HG03196 (cell line): ENCODE measurements at regions not wholly inside any gene's neighbourhood (a gene's known extent, or its start where the extent isn't known, plus 50 kb on each side); places are given as distances from the start of the nearest gene placed in this dataset.

ENCODE experiments used
- ATAC-seq: cut with Tn5 transposase; IDR thresholded peaks from one replicate; pipeline ENCODE4 v1.9.1; 2021; ENCODE audit not compliant: unreplicated experiment

GRCh38 chr18:67710639-67711038, 194.1 kb upstream of the DSEL start:
- no peak for ATAC-seq

GRCh38 chr18:67705748-67706147, 189.2 kb upstream of the DSEL start:
- ATAC-seq: no peak

- no peak for ATAC-seq
Measured at GRCh38 chr18:67695684-67696083, 179.2 kb upstream of the DSEL start.

GRCh38 chr18:67694787-67695186, 178.3 kb upstream of the DSEL start:
- no peak for ATAC-seq

DNA sequence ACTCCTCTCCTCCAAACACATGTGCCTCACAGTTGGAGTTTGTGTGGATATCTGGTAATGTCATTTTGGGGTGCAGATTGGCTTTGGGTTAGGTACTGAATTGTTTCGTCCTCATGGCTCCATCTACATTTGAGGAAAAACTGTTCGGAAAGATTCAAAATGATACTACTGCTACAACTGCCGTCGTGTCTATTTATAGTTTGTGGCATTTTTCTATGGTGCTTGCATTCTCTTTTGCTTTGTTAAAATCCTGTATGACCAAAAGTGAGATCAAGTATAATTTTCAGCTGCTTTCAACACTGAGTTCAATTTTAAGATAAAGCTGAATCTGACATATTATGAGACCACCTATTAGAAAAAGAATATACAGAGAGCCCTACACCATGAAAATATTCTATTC, 176.3 kb upstream of the DSEL start:
- ATAC-seq: no peak

GRCh38 chr18:67682516-67682915, 166.0 kb upstream of the DSEL start:
- no peak for ATAC-seq

- ATAC-seq: no peak
Measured at GRCh38 chr18:67677489-67677888, 161.0 kb upstream of the DSEL start.

DNA sequence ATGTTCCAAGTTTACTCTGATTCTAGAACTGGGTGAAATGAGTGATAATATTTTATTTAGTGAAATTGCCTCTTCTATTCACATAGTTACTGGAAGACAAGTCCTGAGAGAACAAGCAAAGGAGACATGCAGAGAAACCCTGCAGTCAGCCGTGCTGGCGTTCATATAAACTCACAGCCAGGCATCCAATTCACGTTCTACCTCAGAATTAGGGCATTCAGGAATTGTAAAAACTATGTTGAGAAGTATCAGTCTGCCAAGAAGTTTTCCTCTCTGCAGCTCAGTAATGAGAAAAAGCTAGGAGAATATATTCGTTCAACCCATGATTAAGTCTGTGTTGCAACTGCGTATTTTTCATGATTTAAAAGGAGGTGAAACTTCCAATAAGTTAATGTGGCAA, 156.2 kb upstream of the DSEL start:
- no peak for ATAC-seq

GRCh38 chr18:67672155-67672554, 155.6 kb upstream of the DSEL start:
- ATAC-seq: no peak

DNA sequence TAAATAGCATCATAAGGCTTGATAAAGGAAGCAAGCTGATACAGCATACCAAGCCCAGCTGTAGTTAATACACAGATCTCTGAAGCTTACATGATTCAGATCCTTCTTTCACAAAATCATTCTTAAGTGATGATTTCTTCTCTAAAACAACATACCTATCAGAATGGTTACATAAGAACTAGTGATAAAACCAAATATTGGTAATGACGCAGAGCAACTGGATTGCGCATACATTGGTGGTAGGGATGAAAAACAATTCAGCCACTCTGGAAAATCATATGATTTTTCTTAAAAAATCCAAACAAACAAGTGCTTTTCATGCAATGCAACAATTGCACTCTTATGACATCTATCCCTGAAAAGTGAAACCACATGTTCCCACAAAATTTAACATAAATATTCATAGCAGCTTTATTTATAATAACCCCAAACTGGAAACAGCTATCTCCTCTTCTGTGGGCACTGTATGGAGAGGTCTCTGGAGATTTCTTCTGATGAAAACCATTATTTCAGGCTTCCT, 153.6 kb upstream of the DSEL start:
- no peak for ATAC-seq

- ATAC-seq: no peak
Measured at GRCh38 chr18:67665266-67665665, 148.7 kb upstream of the DSEL start.

DNA sequence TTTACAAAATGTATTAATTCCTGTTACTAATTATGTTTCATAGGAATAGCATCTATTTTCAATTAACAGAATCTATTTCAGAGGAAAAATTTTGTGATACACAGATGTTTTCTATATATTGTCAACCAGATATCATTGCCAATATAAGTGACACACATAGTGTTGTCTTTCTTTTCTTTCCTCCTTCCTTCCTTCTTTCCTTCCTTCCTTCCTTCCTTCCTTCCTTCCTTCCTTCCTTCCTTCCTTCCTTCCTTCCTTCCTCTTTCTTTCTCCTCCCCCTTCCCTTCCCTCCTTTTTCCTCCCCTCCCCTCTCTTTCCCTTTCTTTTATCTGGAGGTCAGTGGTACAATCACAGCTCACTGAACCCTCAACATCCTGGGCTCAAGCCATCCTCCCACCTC, 146.5 kb upstream of the DSEL start:
- no peak for ATAC-seq

GRCh38 chr18:67661555-67661954, 145.0 kb upstream of the DSEL start:
- ATAC-seq: no peak

GRCh38 chr18:67654101-67654500, 137.6 kb upstream of the DSEL start:
- no peak for ATAC-seq

GRCh38 chr18:67652288-67652687, 135.8 kb upstream of the DSEL start:
- no peak for ATAC-seq

DNA sequence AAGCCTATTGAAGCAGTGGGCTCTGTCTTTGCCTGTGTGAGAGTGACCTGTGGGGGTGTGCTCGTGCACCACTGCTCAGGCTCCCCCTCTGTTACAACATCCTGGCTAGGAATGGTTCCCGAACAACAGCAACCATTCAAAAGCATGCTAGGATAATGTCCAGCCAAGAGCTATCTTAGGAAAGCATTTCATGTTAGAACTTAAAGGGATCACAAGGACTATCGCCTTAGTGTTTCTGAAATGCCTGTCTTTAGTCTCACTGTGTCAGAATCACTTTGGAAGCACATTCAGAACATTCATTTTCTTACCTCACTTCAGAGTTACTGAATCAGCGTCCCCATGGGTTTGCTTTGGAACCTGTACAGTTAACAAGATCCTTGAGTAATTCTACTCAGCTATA, 134.9 kb upstream of the DSEL start:
- ATAC-seq: no peak

- ATAC-seq: no peak
Measured at GRCh38 chr18:67650686-67651385, 134.3 kb upstream of the DSEL start.

DNA sequence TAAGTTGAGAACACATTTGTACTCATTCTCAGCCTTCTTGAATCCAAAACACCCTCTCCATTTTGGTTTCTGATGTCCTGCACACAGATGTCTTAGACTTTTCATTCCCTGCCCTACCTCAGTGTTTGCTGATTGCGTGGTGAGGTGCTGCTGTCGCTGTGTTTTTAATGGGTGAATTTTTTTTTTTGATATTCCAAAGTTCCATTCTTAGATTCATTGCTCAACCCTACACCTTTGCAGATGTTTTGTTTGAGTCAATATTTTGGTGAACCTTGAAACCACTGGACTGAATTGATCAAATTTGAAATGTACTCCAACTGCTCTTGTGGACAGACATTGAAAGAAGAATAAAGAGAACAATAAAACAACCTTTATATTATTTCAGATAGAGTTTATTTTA, 130.4 kb upstream of the DSEL start:
- no peak for ATAC-seq

- ATAC-seq: no peak
Measured at GRCh38 chr18:67644226-67644625, 127.7 kb upstream of the DSEL start.

DNA sequence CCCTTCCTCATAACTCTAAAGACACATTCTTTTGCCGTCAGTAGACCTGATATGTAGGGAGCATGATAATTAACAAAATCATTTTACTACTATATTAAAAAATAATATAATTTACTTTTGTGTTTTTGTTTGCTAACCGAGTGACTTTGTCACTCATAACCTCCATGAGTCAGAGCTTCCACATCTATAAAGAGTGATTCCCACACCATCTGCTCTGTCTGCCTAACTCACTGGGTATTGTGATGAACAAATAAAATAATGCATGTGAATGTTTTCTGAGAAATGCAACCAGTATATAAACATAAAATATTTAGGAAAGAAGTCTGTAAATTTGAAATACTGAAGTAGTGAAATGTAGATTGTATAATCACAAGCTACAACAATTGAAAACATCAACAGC, 123.4 kb upstream of the DSEL start:
- no peak for ATAC-seq

- ATAC-seq: no peak
Measured at GRCh38 chr18:67636597-67637385, 120.3 kb upstream of the DSEL start.

GRCh38 chr18:67634631-67635338, 118.3 kb upstream of the DSEL start:
- ATAC-seq: no peak
